ENCODE measurements at regions not wholly inside any gene's neighbourhood (a gene's known extent, or its start where the extent isn't known, plus 50 kb on each side); places are given as distances from the start of the nearest gene placed in this dataset.

GRCh38 chr4:125262502-125262901, 52.3 kb upstream of the FAT4 start:
- H3K9me3 ChIP-seq: no peaks in the 10 kb centered on the region
- Mint-ChIP-seq H3K36me3 (no peaks in the 10 kb centered on the region), H3K9me3 (no peaks in the 10 kb centered on the region), H3K4me1 (no peaks in the 10 kb centered on the region), H3K27me3 (no peaks in the 10 kb centered on the region), H3K27ac (no peak overlapping the region), H3K4me3 (no peak overlapping the region)
- ChIA-PET CTCF (no interaction called here), POLR2A (no interaction called here)
- no peaks in the 10 kb centered on the region for H3K36me3 ChIP-seq (ENCODE audit: control insufficient read depth in 2 of 2, extremely low read depth in 1 of 2, insufficient read depth in 1 of 2, low read length in 1 of 2)
- H3K4me3 ChIP-seq (ENCODE audit: control insufficient read depth in 1 of 2, extremely low read depth in 1 of 2, low read length in 1 of 2): no peak overlapping the region
- H3K4me1 ChIP-seq (ENCODE audit: control insufficient read depth in 1 of 2, extremely low read depth in 1 of 2, insufficient read depth in 2 of 2, low read length in 2 of 2): no peaks in the 10 kb centered on the region
- no peaks in the 10 kb centered on the region for H3K27me3 ChIP-seq (replicated peaks in 1 of 2; ENCODE audit: control insufficient read depth in 2 of 2, extremely low read depth in 1 of 2, insufficient read depth in 2 of 2, low read length in 1 of 2)
- DNase-seq (no peak), ATAC-seq (replicated peaks in 1 of 4) (no peak)
- H3K27ac ChIP-seq (ENCODE audit: low read length): no peak overlapping the region

- Mint-ChIP-seq H3K27me3 (no peaks in the 10 kb centered on the region), H3K27ac (no peak overlapping the region), H3K4me3 (no peak overlapping the region), H3K36me3 (no peaks in the 10 kb centered on the region), H3K4me1 (no peaks in the 10 kb centered on the region), H3K9me3 (no peaks in the 10 kb centered on the region)
- Histone ChIP-seq H3K4me3 (ENCODE audit: control insufficient read depth in 1 of 2, extremely low read depth in 1 of 2, low read length in 1 of 2) (no peak overlapping the region), H3K9me3 (no peaks in the 10 kb centered on the region), H3K4me1 (ENCODE audit: control insufficient read depth in 1 of 2, extremely low read depth in 1 of 2, insufficient read depth in 2 of 2, low read length in 2 of 2) (no peaks in the 10 kb centered on the region), H3K27ac (ENCODE audit: low read length) (no peak overlapping the region), H3K27me3 (replicated peaks in 1 of 2; ENCODE audit: control insufficient read depth in 2 of 2, extremely low read depth in 1 of 2, insufficient read depth in 2 of 2, low read length in 1 of 2) (no peaks in the 10 kb centered on the region), H3K36me3 (ENCODE audit: control insufficient read depth in 2 of 2, extremely low read depth in 1 of 2, insufficient read depth in 1 of 2, low read length in 1 of 2) (no peaks in the 10 kb centered on the region)
- ChIA-PET CTCF (no interaction called here), POLR2A (no interaction called here)
- no peak for DNase-seq
- WGBS (ENCODE audit: insufficient coverage): no CpG with 5 or more reads among the region's 2 CpGs
- ATAC-seq (replicated peaks in 1 of 4): no peak
These were observed 52.7 kb upstream of the FAT4 start for GRCh38 chr4:125262079-125262478.

- no CpG with 5 or more reads among the region's 1 CpG for WGBS (ENCODE audit: insufficient coverage)
- Mint-ChIP-seq H3K27me3 (no peaks in the 10 kb centered on the region), H3K4me3 (no peak overlapping the region), H3K36me3 (no peaks in the 10 kb centered on the region), H3K27ac (no peak overlapping the region), H3K4me1 (no peaks in the 10 kb centered on the region), H3K9me3 (peaks cover 0 to 2% (median 0%) of the 10 kb centered on the region in 3 donors)
- Histone ChIP-seq H3K4me1 (ENCODE audit: control insufficient read depth in 1 of 2, extremely low read depth in 1 of 2, insufficient read depth in 2 of 2, low read length in 2 of 2) (no peaks in the 10 kb centered on the region), H3K9me3 (no peaks in the 10 kb centered on the region), H3K4me3 (ENCODE audit: control insufficient read depth in 1 of 2, extremely low read depth in 1 of 2, low read length in 1 of 2) (no peak overlapping the region), H3K27me3 (replicated peaks in 1 of 2; ENCODE audit: control insufficient read depth in 2 of 2, extremely low read depth in 1 of 2, insufficient read depth in 2 of 2, low read length in 1 of 2) (no peaks in the 10 kb centered on the region), H3K27ac (ENCODE audit: low read length) (no peak overlapping the region), H3K36me3 (ENCODE audit: control insufficient read depth in 2 of 2, extremely low read depth in 1 of 2, insufficient read depth in 1 of 2, low read length in 1 of 2) (no peaks in the 10 kb centered on the region)
- ATAC-seq (replicated peaks in 1 of 4) (no peak), DNase-seq (no peak)
- ChIA-PET POLR2A (no interaction called here), CTCF (no interaction called here)
These were observed 60.6 kb upstream of the FAT4 start for GRCh38 chr4:125254106-125254505.

GRCh38 chr4:125244848-125245450, 69.8 kb upstream of the FAT4 start:
- Histone ChIP-seq H3K36me3 (ENCODE audit: control insufficient read depth in 2 of 2, extremely low read depth in 1 of 2, insufficient read depth in 1 of 2, low read length in 1 of 2) (no peaks in the 10 kb centered on the region), H3K27ac (ENCODE audit: low read length) (no peak overlapping the region), H3K4me3 (ENCODE audit: control insufficient read depth in 1 of 2, extremely low read depth in 1 of 2, low read length in 1 of 2) (no peak overlapping the region), H3K4me1 (ENCODE audit: control insufficient read depth in 1 of 2, extremely low read depth in 1 of 2, insufficient read depth in 2 of 2, low read length in 2 of 2) (no peaks in the 10 kb centered on the region), H3K27me3 (replicated peaks in 1 of 2; ENCODE audit: control insufficient read depth in 2 of 2, extremely low read depth in 1 of 2, insufficient read depth in 2 of 2, low read length in 1 of 2) (no peaks in the 10 kb centered on the region), H3K9me3 (no peaks in the 10 kb centered on the region)
- no peaks in the 10 kb centered on the region for H3K36me3 Mint-ChIP-seq
- ATAC-seq (replicated peaks in 1 of 4) (no peak), DNase-seq (no peak)
- ChIA-PET POLR2A (no interaction called here), CTCF (no interaction called here)
- no peak overlapping the region for H3K27ac Mint-ChIP-seq
- no peaks in the 10 kb centered on the region for H3K4me1 Mint-ChIP-seq
- WGBS (ENCODE audit: insufficient coverage): no CpG with 5 or more reads among the region's 2 CpGs
- no peaks in the 10 kb centered on the region for H3K27me3 Mint-ChIP-seq
- no peak overlapping the region for H3K4me3 Mint-ChIP-seq
- H3K9me3 Mint-ChIP-seq: peaks cover 0 to 3% (median 0%) of the 10 kb centered on the region in 3 donors

- no CpG with 5 or more reads among the region's 3 CpGs for WGBS (ENCODE audit: insufficient coverage)
- Mint-ChIP-seq H3K9me3 (peaks cover 0 to 3% (median 0%) of the 10 kb centered on the region in 3 donors), H3K4me1 (no peaks in the 10 kb centered on the region), H3K27ac (no peak overlapping the region), H3K36me3 (no peaks in the 10 kb centered on the region), H3K27me3 (no peaks in the 10 kb centered on the region), H3K4me3 (no peak overlapping the region)
- ChIA-PET POLR2A (no interaction called here), CTCF (interaction anchor here in 1 of 2 donors (0.7 kb wide), 1 partner anchor 63 kb away, joined by 3 read pairs; no protein-coding TSS in a partner anchor)
- H3K4me3 ChIP-seq (ENCODE audit: control insufficient read depth in 1 of 2, extremely low read depth in 1 of 2, low read length in 1 of 2): no peak overlapping the region
- no peaks in the 10 kb centered on the region for H3K4me1 ChIP-seq (ENCODE audit: control insufficient read depth in 1 of 2, extremely low read depth in 1 of 2, insufficient read depth in 2 of 2, low read length in 2 of 2)
- H3K27me3 ChIP-seq (replicated peaks in 1 of 2; ENCODE audit: control insufficient read depth in 2 of 2, extremely low read depth in 1 of 2, insufficient read depth in 2 of 2, low read length in 1 of 2): no peaks in the 10 kb centered on the region
- no peak for DNase-seq
- no peaks in the 10 kb centered on the region for H3K9me3 ChIP-seq
- ATAC-seq (replicated peaks in 1 of 4): no peak
- no peak overlapping the region for H3K27ac ChIP-seq (ENCODE audit: low read length)
- no peaks in the 10 kb centered on the region for H3K36me3 ChIP-seq (ENCODE audit: control insufficient read depth in 2 of 2, extremely low read depth in 1 of 2, insufficient read depth in 1 of 2, low read length in 1 of 2)
These were observed 70.9 kb upstream of the FAT4 start for GRCh38 chr4:125243789-125244397.

- no peak overlapping the region for H3K4me3 Mint-ChIP-seq
- H3K4me1 Mint-ChIP-seq: no peaks in the 10 kb centered on the region
- H3K9me3 Mint-ChIP-seq: peaks cover 0 to 4% (median 0%) of the 10 kb centered on the region in 3 donors
- Histone ChIP-seq H3K4me3 (ENCODE audit: control insufficient read depth in 1 of 2, extremely low read depth in 1 of 2, low read length in 1 of 2) (no peak overlapping the region), H3K27me3 (replicated peaks in 1 of 2; ENCODE audit: control insufficient read depth in 2 of 2, extremely low read depth in 1 of 2, insufficient read depth in 2 of 2, low read length in 1 of 2) (no peaks in the 10 kb centered on the region), H3K9me3 (no peaks in the 10 kb centered on the region), H3K4me1 (ENCODE audit: control insufficient read depth in 1 of 2, extremely low read depth in 1 of 2, insufficient read depth in 2 of 2, low read length in 2 of 2) (no peaks in the 10 kb centered on the region), H3K27ac (ENCODE audit: low read length) (no peak overlapping the region), H3K36me3 (ENCODE audit: control insufficient read depth in 2 of 2, extremely low read depth in 1 of 2, insufficient read depth in 1 of 2, low read length in 1 of 2) (no peaks in the 10 kb centered on the region)
- no peaks in the 10 kb centered on the region for H3K36me3 Mint-ChIP-seq
- H3K27me3 Mint-ChIP-seq: no peaks in the 10 kb centered on the region
- CTCF ChIA-PET: no interaction called here
- POLR2A ChIA-PET: no interaction called here
- no peak overlapping the region for H3K27ac Mint-ChIP-seq
- ATAC-seq (replicated peaks in 1 of 4) (no peak), DNase-seq (no peak)
- WGBS (ENCODE audit: insufficient coverage): no CpG with 5 or more reads among the region's 4 CpGs
These were observed 78.8 kb upstream of the FAT4 start for GRCh38 chr4:125235971-125236370.

GRCh38 chr4:125231661-125232060, 83.1 kb upstream of the FAT4 start:
- ChIA-PET POLR2A (no interaction called here), CTCF (no interaction called here)
- Mint-ChIP-seq H3K27me3 (no peaks in the 10 kb centered on the region), H3K36me3 (no peaks in the 10 kb centered on the region), H3K9me3 (peaks cover 0 to 6% (median 5%) of the 10 kb centered on the region in 3 donors), H3K4me1 (no peaks in the 10 kb centered on the region), H3K4me3 (no peak overlapping the region), H3K27ac (no peak overlapping the region)
- WGBS (ENCODE audit: insufficient coverage): no CpG with 5 or more reads among the region's 1 CpG
- Histone ChIP-seq H3K36me3 (ENCODE audit: control insufficient read depth in 2 of 2, extremely low read depth in 1 of 2, insufficient read depth in 1 of 2, low read length in 1 of 2) (no peaks in the 10 kb centered on the region), H3K4me3 (ENCODE audit: control insufficient read depth in 1 of 2, extremely low read depth in 1 of 2, low read length in 1 of 2) (no peak overlapping the region), H3K4me1 (ENCODE audit: control insufficient read depth in 1 of 2, extremely low read depth in 1 of 2, insufficient read depth in 2 of 2, low read length in 2 of 2) (no peaks in the 10 kb centered on the region), H3K9me3 (no peaks in the 10 kb centered on the region), H3K27ac (ENCODE audit: low read length) (no peak overlapping the region), H3K27me3 (replicated peaks in 1 of 2; ENCODE audit: control insufficient read depth in 2 of 2, extremely low read depth in 1 of 2, insufficient read depth in 2 of 2, low read length in 1 of 2) (no peaks in the 10 kb centered on the region)
- DNase-seq (no peak), ATAC-seq (replicated peaks in 1 of 4) (no peak)
